CD14-positive monocyte (primary cell): ENCODE measurements at regions not wholly inside any gene's neighbourhood (a gene's known extent, or its start where the extent isn't known, plus 50 kb on each side); places are given as distances from the start of the nearest gene placed in this dataset.

ENCODE experiments used
- DNase-seq, 3 donors: peaks; one replicate each; pipeline ENCODE4 v3.0.0-alpha.2; 2011 to 2022
- H2AFZ ChIP-seq: 2 replicates; pipeline ENCODE4 v1.6.0; 2012; ENCODE audit warnings: mild to moderate bottlenecking, low read depth, low read length, inconsistent platforms; ENCODE audit not compliant: insufficient read depth, poor library complexity, severe bottlenecking
- H3K27ac ChIP-seq, 2 donors: 1 replicate in 1 of 2; 2 replicates in 1 of 2; pipeline ENCODE4 v1.5.1; 2012 to 2013; ENCODE audit warnings: low read length in 2 of 2, control low read depth in 1 of 2, inconsistent platforms in 1 of 2, low read depth in 1 of 2, mild to moderate bottlenecking in 1 of 2
- H3K27me3 ChIP-seq, 2 donors: one replicate each; pipeline versions ENCODE4 v1.6.0 to v1.6.1; 2011 to 2013; ENCODE audit warnings: low read length in 2 of 2; ENCODE audit not compliant: control insufficient read depth in 2 of 2, insufficient read depth in 2 of 2
- H3K36me3 ChIP-seq, 2 donors: replicated peaks in 1 of 2; 1 replicate in 1 of 2; 2 replicates in 1 of 2; pipeline versions ENCODE4 v1.5.1 to v1.6.1; 2012 to 2013; ENCODE audit warnings: low read length in 2 of 2, control low read depth in 1 of 2, inconsistent platforms in 1 of 2, mild to moderate bottlenecking in 1 of 2; ENCODE audit not compliant: insufficient read depth in 2 of 2, control insufficient read depth in 1 of 2
- H3K4me1 ChIP-seq, 2 donors: 1 replicate in 1 of 2; 2 replicates in 1 of 2; pipeline versions ENCODE4 v1.5.1 to v1.6.1; 2012 to 2013; ENCODE audit warnings: low read length in 2 of 2, control low read depth in 1 of 2, inconsistent platforms in 1 of 2, mild to moderate bottlenecking in 1 of 2, moderate library complexity in 1 of 2; ENCODE audit not compliant: insufficient read depth in 2 of 2, control insufficient read depth in 1 of 2
- H3K4me2 ChIP-seq: replicated peaks from 2 replicates; pipeline ENCODE3; 2012; ENCODE audit warnings: low read length, moderate library complexity, mild to moderate bottlenecking; ENCODE audit not compliant: poor library complexity, severe bottlenecking; ENCODE audit errors: extremely low read depth
- H3K4me3 ChIP-seq, 3 experiments: fragments of 200-600 bp in 1 of 3; sonication (generic) in 1 of 3; replicated peaks in 1 of 3; 1 replicate in 2 of 3; 2 replicates in 1 of 3; pipeline ENCODE4 v1.5.1; 2011 to 2013; ENCODE audit warnings: low read length in 3 of 3, mild to moderate bottlenecking in 3 of 3, control low read depth in 2 of 3, low read depth in 2 of 3, inconsistent platforms in 1 of 3, moderate library complexity in 1 of 3
- H3K79me2 ChIP-seq: 2 replicates; pipeline ENCODE4 v1.6.0; 2012; ENCODE audit warnings: mild to moderate bottlenecking, control low read depth, inconsistent platforms, low read length, moderate library complexity; ENCODE audit not compliant: insufficient read depth
- H3K9ac ChIP-seq: 2 replicates; pipeline ENCODE4 v1.6.0; 2017; ENCODE audit warnings: low read length, mild to moderate bottlenecking; ENCODE audit not compliant: insufficient read depth, poor library complexity, severe bottlenecking
- H3K9me3 ChIP-seq, 2 donors: replicated peaks in 1 of 2; 1 replicate in 1 of 2; 2 replicates in 1 of 2; pipeline versions ENCODE4 v1.5.1 to v1.6.1; 2012 to 2013; ENCODE audit warnings: low read length in 2 of 2, control low read depth in 1 of 2; ENCODE audit not compliant: control insufficient read depth in 1 of 2, insufficient read depth in 1 of 2
- H4K20me1 ChIP-seq: 2 replicates; pipeline ENCODE4 v1.6.0; 2012; ENCODE audit warnings: mild to moderate bottlenecking, low read length, control low read depth, moderate library complexity; ENCODE audit not compliant: insufficient read depth
- H3K27ac Mint-ChIP-seq, 7 donors: one replicate each; pipeline ENCODE4 v1.8.0; 2020; ENCODE audit warnings: mild to moderate bottlenecking in 7 of 7, mixed read lengths in 7 of 7, moderate library complexity in 6 of 7, inconsistent platforms in 2 of 7
- H3K27me3 Mint-ChIP-seq, 3 donors: one replicate each; pipeline ENCODE4 v1.8.0; 2021 to 2022; ENCODE audit warnings: low read depth in 3 of 3, mild to moderate bottlenecking in 3 of 3, mixed read lengths in 3 of 3, moderate library complexity in 3 of 3, inconsistent platforms in 1 of 3
- H3K36me3 Mint-ChIP-seq, 2 donors: one replicate each; pipeline ENCODE4 v1.8.0; 2020; ENCODE audit warnings: mixed read lengths in 2 of 2, inconsistent platforms in 1 of 2, mild to moderate bottlenecking in 1 of 2
- H3K4me1 Mint-ChIP-seq: one replicate; pipeline ENCODE4 v1.8.0; 2020; ENCODE audit warnings: mild to moderate bottlenecking, mixed read lengths
- H3K4me3 Mint-ChIP-seq, 2 donors: one replicate each; pipeline ENCODE4 v1.8.0; 2020; ENCODE audit warnings: mild to moderate bottlenecking in 2 of 2, mixed read lengths in 2 of 2, moderate library complexity in 1 of 2
- H3K9me3 Mint-ChIP-seq, 7 donors: one replicate each; pipeline ENCODE4 v1.8.0; 2020 to 2022; ENCODE audit warnings: mixed read lengths in 7 of 7, mild to moderate bottlenecking in 6 of 7, moderate library complexity in 6 of 7, inconsistent platforms in 2 of 7
- WGBS: methylation state at CpG from one replicate; pipeline ENCODE4 v1.1.5; 2013; ENCODE audit warnings: missing lambda C conversion rate; ENCODE audit not compliant: insufficient coverage; 5-methylcytosine and 5-hydroxymethylcytosine counted together
- intact Hi-C, 2 donors: fragments of 100-400 bp; cut with micrococcal nuclease; formaldehyde crosslinking; loops; one replicate each; pipeline versions ENCODE4 v1.15.0 to v1.15.1; 2023
- TF ChIP-seq, protein P1 (sequence below): fragments of 200-600 bp; IDR thresholded peaks from one replicate; pipeline ENCODE4 v1.8.0; 2022; ENCODE audit warnings: antibody characterized with exemption, mild to moderate bottlenecking

DNA sequence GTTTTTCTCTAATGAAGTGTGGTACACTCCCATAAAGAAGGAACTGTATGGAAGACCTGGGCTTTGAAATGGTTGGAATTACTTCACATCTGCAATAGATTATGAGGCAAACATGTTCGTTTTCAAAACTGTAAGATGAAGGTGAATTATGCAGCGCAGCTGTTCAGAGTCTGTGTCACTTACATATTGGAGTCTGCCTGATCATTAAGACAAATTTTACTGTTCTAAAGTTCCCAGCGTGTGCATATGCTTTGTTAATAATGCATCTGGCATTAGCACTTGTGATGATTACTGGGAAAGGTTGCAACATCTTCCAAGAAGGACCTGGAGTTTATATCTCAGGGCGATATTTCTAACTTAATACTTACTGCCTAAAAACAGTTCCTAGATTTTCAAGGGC, 255.2 kb upstream of the ZC3H12C start:
- intact Hi-C loops = no loop called here

DNA sequence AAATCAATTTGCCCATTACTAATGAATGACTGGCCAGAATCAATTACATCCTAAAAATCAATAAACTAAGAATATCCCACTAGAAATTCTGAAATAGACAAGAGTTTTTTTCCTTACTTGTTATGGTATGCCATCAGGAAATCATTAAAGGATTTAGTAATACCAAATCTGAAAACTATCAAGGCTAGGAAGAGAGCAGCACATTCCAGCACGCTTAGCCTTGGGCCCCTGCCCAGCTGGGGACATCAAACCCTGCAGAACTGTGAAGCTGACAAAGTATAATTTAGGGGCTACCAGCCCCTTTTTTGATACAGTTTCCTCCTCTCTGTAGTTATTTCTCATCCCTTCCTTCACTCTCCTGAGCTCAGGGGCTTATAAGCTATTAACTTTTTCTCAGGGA, 247.8 kb upstream of the ZC3H12C start:
- Mint-ChIP-seq H3K27me3 (peaks cover 0 to 1% (median 0%) of the 10 kb centered on the region in 3 donors), H3K36me3 (no peaks in the 10 kb centered on the region), H3K27ac (no peak overlapping the region), H3K4me1 (no peaks in the 10 kb centered on the region), H3K9me3 (peaks cover 2 to 10% (median 3%) of the 10 kb centered on the region in 7 donors), H3K4me3 (no peak overlapping the region)
- Histone ChIP-seq H3K27me3 (no peaks in the 10 kb centered on the region), H3K4me3 (no peak overlapping the region), H3K27ac (no peak overlapping the region), H3K79me2 (no peaks in the 10 kb centered on the region), H3K4me2 (no peak overlapping the region), H3K4me1 (no peaks in the 10 kb centered on the region), H2AFZ (no peak overlapping the region), H3K36me3 (no peaks in the 10 kb centered on the region), H3K9ac (no peak overlapping the region), H3K9me3 (no peaks in the 10 kb centered on the region), H4K20me1 (no peaks in the 10 kb centered on the region)
- TF ChIP-seq, protein P1, sequence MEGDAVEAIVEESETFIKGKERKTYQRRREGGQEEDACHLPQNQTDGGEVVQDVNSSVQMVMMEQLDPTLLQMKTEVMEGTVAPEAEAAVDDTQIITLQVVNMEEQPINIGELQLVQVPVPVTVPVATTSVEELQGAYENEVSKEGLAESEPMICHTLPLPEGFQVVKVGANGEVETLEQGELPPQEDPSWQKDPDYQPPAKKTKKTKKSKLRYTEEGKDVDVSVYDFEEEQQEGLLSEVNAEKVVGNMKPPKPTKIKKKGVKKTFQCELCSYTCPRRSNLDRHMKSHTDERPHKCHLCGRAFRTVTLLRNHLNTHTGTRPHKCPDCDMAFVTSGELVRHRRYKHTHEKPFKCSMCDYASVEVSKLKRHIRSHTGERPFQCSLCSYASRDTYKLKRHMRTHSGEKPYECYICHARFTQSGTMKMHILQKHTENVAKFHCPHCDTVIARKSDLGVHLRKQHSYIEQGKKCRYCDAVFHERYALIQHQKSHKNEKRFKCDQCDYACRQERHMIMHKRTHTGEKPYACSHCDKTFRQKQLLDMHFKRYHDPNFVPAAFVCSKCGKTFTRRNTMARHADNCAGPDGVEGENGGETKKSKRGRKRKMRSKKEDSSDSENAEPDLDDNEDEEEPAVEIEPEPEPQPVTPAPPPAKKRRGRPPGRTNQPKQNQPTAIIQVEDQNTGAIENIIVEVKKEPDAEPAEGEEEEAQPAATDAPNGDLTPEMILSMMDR = no peak
- 100% methylated on average over 1 of the region's 1 CpG for WGBS
- DNase-seq = no peak
- intact Hi-C loops = no loop called here

More for the DNA sequence above, 255.2 kb upstream of the ZC3H12C start:
- Mint-ChIP-seq H3K27me3 (peaks cover 0 to 6% (median 4%) of the 10 kb centered on the region in 3 donors), H3K27ac (no peak overlapping the region), H3K4me1 (no peaks in the 10 kb centered on the region), H3K4me3 (no peak overlapping the region), H3K9me3 (peaks cover 2 to 17% (median 7%) of the 10 kb centered on the region in 7 donors), H3K36me3 (no peaks in the 10 kb centered on the region)
- Histone ChIP-seq H3K9me3 (no peaks in the 10 kb centered on the region), H3K27ac (no peak overlapping the region), H3K4me3 (no peak overlapping the region), H3K4me2 (no peak overlapping the region), H3K79me2 (no peaks in the 10 kb centered on the region), H2AFZ (no peak overlapping the region), H3K9ac (no peak overlapping the region), H4K20me1 (no peaks in the 10 kb centered on the region), H3K4me1 (no peaks in the 10 kb centered on the region), H3K27me3 (no peaks in the 10 kb centered on the region), H3K36me3 (no peaks in the 10 kb centered on the region)
- TF ChIP-seq, protein P1 = no peak
- DNase-seq = no peak
- 83% methylated on average over 1 of the region's 4 CpGs for WGBS
